ENCODE measurements at regions not wholly inside any gene's neighbourhood (a gene's known extent, or its start where the extent isn't known, plus 50 kb on each side); places are given as distances from the start of the nearest gene placed in this dataset.

DNA sequence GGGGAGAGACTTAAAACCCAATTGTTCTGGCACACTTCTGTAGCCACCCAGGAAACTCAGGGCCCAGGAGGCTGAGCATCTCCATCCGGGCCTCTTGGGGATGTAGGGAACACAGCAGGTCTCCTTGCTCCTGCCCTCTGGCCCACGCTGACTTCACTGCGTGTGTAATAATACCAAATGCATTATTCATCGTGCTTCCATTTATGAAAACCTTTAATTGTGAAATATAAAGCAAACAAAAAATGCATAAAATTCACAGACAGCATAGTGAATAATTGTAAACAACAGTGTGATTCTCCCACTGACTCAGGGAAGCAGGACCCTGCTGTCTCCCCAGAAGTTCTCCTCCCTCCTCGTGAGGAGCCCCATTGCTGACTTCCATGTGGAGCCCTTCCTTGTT is 70.3 kb upstream of the SHH start:
- no peak for TF ChIP-seq ZNF274 (CRISPR knock-in tag; IDR thresholded peaks at IDR 0.05)
- TF ChIP-seq CC2D1A (CRISPR knock-in tag; IDR thresholded peaks at IDR 0.05), result no peak
- TF ChIP-seq, protein P1, sequence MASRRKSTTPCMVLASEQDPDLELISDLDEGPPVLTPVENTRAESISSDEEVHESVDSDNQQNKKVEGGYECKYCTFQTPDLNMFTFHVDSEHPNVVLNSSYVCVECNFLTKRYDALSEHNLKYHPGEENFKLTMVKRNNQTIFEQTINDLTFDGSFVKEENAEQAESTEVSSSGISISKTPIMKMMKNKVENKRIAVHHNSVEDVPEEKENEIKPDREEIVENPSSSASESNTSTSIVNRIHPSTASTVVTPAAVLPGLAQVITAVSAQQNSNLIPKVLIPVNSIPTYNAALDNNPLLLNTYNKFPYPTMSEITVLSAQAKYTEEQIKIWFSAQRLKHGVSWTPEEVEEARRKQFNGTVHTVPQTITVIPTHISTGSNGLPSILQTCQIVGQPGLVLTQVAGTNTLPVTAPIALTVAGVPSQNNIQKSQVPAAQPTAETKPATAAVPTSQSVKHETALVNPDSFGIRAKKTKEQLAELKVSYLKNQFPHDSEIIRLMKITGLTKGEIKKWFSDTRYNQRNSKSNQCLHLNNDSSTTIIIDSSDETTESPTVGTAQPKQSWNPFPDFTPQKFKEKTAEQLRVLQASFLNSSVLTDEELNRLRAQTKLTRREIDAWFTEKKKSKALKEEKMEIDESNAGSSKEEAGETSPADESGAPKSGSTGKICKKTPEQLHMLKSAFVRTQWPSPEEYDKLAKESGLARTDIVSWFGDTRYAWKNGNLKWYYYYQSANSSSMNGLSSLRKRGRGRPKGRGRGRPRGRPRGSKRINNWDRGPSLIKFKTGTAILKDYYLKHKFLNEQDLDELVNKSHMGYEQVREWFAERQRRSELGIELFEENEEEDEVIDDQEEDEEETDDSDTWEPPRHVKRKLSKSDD (CRISPR knock-in tag; IDR thresholded peaks at IDR 0.05; ENCODE audit: low read depth), result no peak
- TF ChIP-seq ZNF780A (CRISPR knock-in tag; IDR thresholded peaks at IDR 0.05), result no peak
- no peak for TF ChIP-seq MXI1 (IDR thresholded peaks at IDR 0.05; ENCODE audit: borderline replicate concordance, low read depth, low read length)
- TF ChIP-seq EP300 (IDR thresholded peaks at IDR 0.05; ENCODE audit: low read depth in 2 of 2, low read length in 2 of 2), result no peak
- no peak for TF ChIP-seq EP300 (CRISPR knock-in tag; IDR thresholded peaks at IDR 0.05; ENCODE audit: borderline replicate concordance)

All from HepG2 (cell line).